ENCODE measurements at regions not wholly inside any gene's neighbourhood (a gene's known extent, or its start where the extent isn't known, plus 50 kb on each side); places are given as distances from the start of the nearest gene placed in this dataset.

- H3K36me3 ChIP-seq (replicated peaks in 1 of 2; ENCODE audit: control extremely low read depth in 1 of 2, control insufficient read depth in 1 of 2, extremely low read depth in 1 of 2, insufficient read depth in 2 of 2, low read length in 1 of 2): no peaks in the 10 kb centered on the region
- no peak for TF ChIP-seq CTCF (IDR thresholded peaks at IDR 0.05)
- no peak for TF ChIP-seq EZH2 (IDR thresholded peaks at IDR 0.05; ENCODE audit: borderline replicate concordance, insufficient read depth, low read depth, low read length, poor library complexity, severe bottlenecking)
- no peak overlapping the region for H3K27ac ChIP-seq (ENCODE audit: low read length in 2 of 2)
- Mint-ChIP-seq H3K4me3 (no peak overlapping the region), H3K9me3 (ENCODE audit: insufficient read depth) (no peaks in the 10 kb centered on the region), H3K4me1 (no peaks in the 10 kb centered on the region), H3K27ac (no peak overlapping the region), H3K27me3 (no peaks in the 10 kb centered on the region)
- H4K20me1 ChIP-seq (ENCODE audit: control insufficient read depth, insufficient read depth, low read length, poor library complexity, severe bottlenecking): no peaks in the 10 kb centered on the region
- ChIA-PET CTCF (no interaction called here), POLR2A (no interaction called here)
- no peak overlapping the region for H3K4me2 ChIP-seq (replicated peaks; ENCODE audit: low read depth, low read length, poor library complexity, severe bottlenecking)
- H3K27me3 ChIP-seq (replicated peaks in 1 of 4; ENCODE audit: control extremely low read depth in 1 of 4, control insufficient read depth in 3 of 4, insufficient read depth in 4 of 4, low read length in 3 of 4): no peaks in the 10 kb centered on the region
- H3K4me1 ChIP-seq (ENCODE audit: control insufficient read depth in 2 of 2, insufficient read depth in 2 of 2, low read length in 2 of 2): no peaks in the 10 kb centered on the region
- WGBS (ENCODE audit: insufficient coverage): 70% methylated on average over 4 of the region's 5 CpGs
- H3K9me3 ChIP-seq (ENCODE audit: control extremely low read depth in 1 of 3, control insufficient read depth in 2 of 3, insufficient read depth in 1 of 3, low read length in 2 of 3): peaks cover 0 to 2% (median 0%) of the 10 kb centered on the region in 3 donors
- H3K9ac ChIP-seq (ENCODE audit: low read length): no peak overlapping the region
- H3K4me3 ChIP-seq (ENCODE audit: control extremely low read depth in 1 of 5, extremely low read depth in 1 of 5, insufficient read depth in 1 of 5, low read depth in 2 of 5, low read length in 4 of 5): no peak overlapping the region
- H2AFZ ChIP-seq (ENCODE audit: insufficient read depth, low read depth, low read length, poor library complexity, severe bottlenecking): no peak overlapping the region
- DNase-seq (no peak), ATAC-seq (ENCODE audit: low read depth) (no peak)
- intact Hi-C loops (cut with micrococcal nuclease): no loop called here
- no peaks in the 10 kb centered on the region for H3K79me2 ChIP-seq (ENCODE audit: control insufficient read depth, insufficient read depth, low read length)
These were observed 129.1 kb upstream of the PTPRT start for GRCh38 chr20:43318755-43319297.

GRCh38 chr20:43316271-43316670, 126.6 kb upstream of the PTPRT start:
- H2AFZ ChIP-seq (ENCODE audit: insufficient read depth, low read depth, low read length, poor library complexity, severe bottlenecking): no peak overlapping the region
- no peaks in the 10 kb centered on the region for H3K27me3 ChIP-seq (replicated peaks in 1 of 4; ENCODE audit: control extremely low read depth in 1 of 4, control insufficient read depth in 3 of 4, insufficient read depth in 4 of 4, low read length in 3 of 4)
- peaks cover 0 to 2% (median 0%) of the 10 kb centered on the region in 3 donors for H3K9me3 ChIP-seq (ENCODE audit: control extremely low read depth in 1 of 3, control insufficient read depth in 2 of 3, insufficient read depth in 1 of 3, low read length in 2 of 3)
- no peaks in the 10 kb centered on the region for H3K9me3 Mint-ChIP-seq (ENCODE audit: insufficient read depth)
- CTCF ChIA-PET: no interaction called here
- POLR2A ChIA-PET: no interaction called here
- H3K36me3 ChIP-seq (replicated peaks in 1 of 2; ENCODE audit: control extremely low read depth in 1 of 2, control insufficient read depth in 1 of 2, extremely low read depth in 1 of 2, insufficient read depth in 2 of 2, low read length in 1 of 2): no peaks in the 10 kb centered on the region
- no peaks in the 10 kb centered on the region for H4K20me1 ChIP-seq (ENCODE audit: control insufficient read depth, insufficient read depth, low read length, poor library complexity, severe bottlenecking)
- no peak overlapping the region for H3K4me3 ChIP-seq (ENCODE audit: control extremely low read depth in 1 of 5, extremely low read depth in 1 of 5, insufficient read depth in 1 of 5, low read depth in 2 of 5, low read length in 4 of 5)
- no peak overlapping the region for H3K9ac ChIP-seq (ENCODE audit: low read length)
- DNase-seq (no peak), ATAC-seq (ENCODE audit: low read depth) (no peak)
- H3K4me3 Mint-ChIP-seq: no peak overlapping the region
- H3K27ac Mint-ChIP-seq: no peak overlapping the region
- no peak overlapping the region for H3K4me2 ChIP-seq (replicated peaks; ENCODE audit: low read depth, low read length, poor library complexity, severe bottlenecking)
- H3K4me1 Mint-ChIP-seq: no peaks in the 10 kb centered on the region
- no peaks in the 10 kb centered on the region for H3K27me3 Mint-ChIP-seq
- intact Hi-C loops (cut with micrococcal nuclease): no loop called here
- H3K79me2 ChIP-seq (ENCODE audit: control insufficient read depth, insufficient read depth, low read length): no peaks in the 10 kb centered on the region
- WGBS (ENCODE audit: insufficient coverage): no CpG with 5 or more reads among the region's 3 CpGs
- no peak overlapping the region for H3K27ac ChIP-seq (ENCODE audit: low read length in 2 of 2)
- no peaks in the 10 kb centered on the region for H3K4me1 ChIP-seq (ENCODE audit: control insufficient read depth in 2 of 2, insufficient read depth in 2 of 2, low read length in 2 of 2)
- TF ChIP-seq EZH2 (IDR thresholded peaks at IDR 0.05; ENCODE audit: borderline replicate concordance, insufficient read depth, low read depth, low read length, poor library complexity, severe bottlenecking): no peak
- TF ChIP-seq CTCF (IDR thresholded peaks at IDR 0.05): no peak

Data from B cell (primary cell).